Liver (tissue), 8 donors: ENCODE measurements at regions not wholly inside any gene's neighbourhood (a gene's known extent, or its start where the extent isn't known, plus 50 kb on each side); places are given as distances from the start of the nearest gene placed in this dataset.

Experiments used
- DNase-seq: peaks from one replicate; pipeline ENCODE4 v3.0.0-alpha.2; 2017; ENCODE audit warnings: low spot score
- H3K27ac ChIP-seq, 2 donors: one replicate each; pipeline ENCODE4 v1.7.0; 2013; ENCODE audit warnings: inconsistent platforms in 2 of 2, low read length in 2 of 2, control low read depth in 1 of 2, low read depth in 1 of 2, mild to moderate bottlenecking in 1 of 2
- H3K27me3 ChIP-seq, 4 donors: one replicate each; pipeline versions ENCODE4 v1.6.1 to v1.7.0; 2013; ENCODE audit warnings: low read length in 3 of 4, inconsistent platforms in 1 of 4, mild to moderate bottlenecking in 1 of 4, moderate library complexity in 1 of 4; ENCODE audit not compliant: control insufficient read depth in 4 of 4, insufficient read depth in 4 of 4
- H3K36me3 ChIP-seq, 4 donors: one replicate each; pipeline versions ENCODE4 v1.6.1 to v1.7.0; 2013; ENCODE audit warnings: low read length in 3 of 4, mild to moderate bottlenecking in 3 of 4, low read depth in 1 of 4, moderate library complexity in 1 of 4; ENCODE audit not compliant: control insufficient read depth in 4 of 4, insufficient read depth in 3 of 4
- H3K4me1 ChIP-seq, 4 donors: one replicate each; pipeline versions ENCODE4 v1.6.1 to v1.7.0; 2013; ENCODE audit warnings: low read length in 3 of 4, mild to moderate bottlenecking in 3 of 4, moderate library complexity in 1 of 4; ENCODE audit not compliant: control insufficient read depth in 4 of 4, insufficient read depth in 4 of 4
- H3K4me3 ChIP-seq, 3 donors: one replicate each; pipeline versions ENCODE4 v1.6.1 to v1.7.0; 2013; ENCODE audit warnings: low read length in 3 of 3, control low read depth in 1 of 3, low read depth in 1 of 3, mild to moderate bottlenecking in 1 of 3
- H3K9ac ChIP-seq, 2 donors: one replicate each; pipeline ENCODE4 v1.7.0; 2013; ENCODE audit warnings: low read length in 2 of 2, mild to moderate bottlenecking in 2 of 2, moderate library complexity in 2 of 2, control low read depth in 1 of 2, low read depth in 1 of 2
- H3K9me3 ChIP-seq, 4 donors: one replicate each; pipeline versions ENCODE4 v1.6.1 to v1.7.0; 2013; ENCODE audit warnings: low read length in 3 of 4; ENCODE audit not compliant: control insufficient read depth in 4 of 4
- EGR1 ChIP-seq, 2 donors: IDR thresholded peaks; 2 replicates each; pipeline ENCODE4 v1.6.1; 2016 to 2018; ENCODE audit warnings: antibody characterized with exemption in 2 of 2, low read depth in 2 of 2
- FOXA1 ChIP-seq: IDR thresholded peaks from 2 replicates; pipeline ENCODE4 v1.6.1; 2016; ENCODE audit warnings: antibody characterized with exemption
- FOXA2 ChIP-seq: IDR thresholded peaks from 2 replicates; pipeline ENCODE4 v1.6.1; 2016; ENCODE audit warnings: antibody characterized with exemption
- GABPA ChIP-seq, 2 donors: IDR thresholded peaks in 1 of 2; conservative IDR thresholded peaks in 1 of 2; 2 replicates each; pipeline ENCODE4 v1.6.1; 2016; ENCODE audit warnings: antibody characterized with exemption in 2 of 2, mild to moderate bottlenecking in 1 of 2, moderate library complexity in 1 of 2
- HNF4A ChIP-seq, 2 donors: conservative IDR thresholded peaks; 2 replicates each; pipeline ENCODE4 v1.6.1; 2016; ENCODE audit warnings: antibody characterized with exemption in 2 of 2, mild to moderate bottlenecking in 2 of 2
- HNF4G ChIP-seq: IDR thresholded peaks from 2 replicates; pipeline ENCODE4 v1.6.1; 2016; ENCODE audit warnings: antibody characterized with exemption
- JUND ChIP-seq, 2 donors: IDR thresholded peaks; 2 replicates each; pipeline ENCODE4 v1.6.1; 2016; ENCODE audit warnings: antibody characterized with exemption in 2 of 2
- NR2F2 ChIP-seq: IDR thresholded peaks from 2 replicates; pipeline ENCODE4 v1.6.1; 2016; ENCODE audit warnings: antibody characterized with exemption
- RAD21 ChIP-seq, 2 donors: IDR thresholded peaks; 2 replicates each; pipeline ENCODE4 v1.6.1; 2016; ENCODE audit warnings: antibody characterized with exemption in 2 of 2, mild to moderate bottlenecking in 2 of 2
- RXRA ChIP-seq, 2 donors: IDR thresholded peaks; 2 replicates each; pipeline ENCODE4 v1.6.1; 2017 to 2018; ENCODE audit warnings: antibody characterized with exemption in 2 of 2, mild to moderate bottlenecking in 1 of 2
- SP1 ChIP-seq: IDR thresholded peaks from 2 replicates; pipeline ENCODE4 v1.6.1; 2018; ENCODE audit warnings: antibody characterized with exemption, mild to moderate bottlenecking
- TAF1 ChIP-seq: conservative IDR thresholded peaks from 2 replicates; pipeline ENCODE4 v1.6.1; 2016; ENCODE audit warnings: antibody characterized with exemption, mild to moderate bottlenecking
- YY1 ChIP-seq: IDR thresholded peaks from 2 replicates; pipeline ENCODE4 v1.6.1; 2016; ENCODE audit warnings: antibody characterized with exemption, mild to moderate bottlenecking
- WGBS: extraction: QIAGEN DNeasy Blood & Tissue Kit; methylation state at CpG from one replicate; pipeline ENCODE4 v1.1.7; 2013; 5-methylcytosine and 5-hydroxymethylcytosine counted together
- TF ChIP-seq, protein P1 (sequence below): IDR thresholded peaks from 2 replicates; pipeline ENCODE4 v1.6.1; 2016; ENCODE audit warnings: antibody characterized with exemption, mild to moderate bottlenecking
- TF ChIP-seq, protein P2 (sequence below): IDR thresholded peaks from 2 replicates; pipeline ENCODE4 v1.6.1; 2016; ENCODE audit warnings: antibody characterized with exemption
- TF ChIP-seq, protein P3 (sequence below): IDR thresholded peaks from 2 replicates; pipeline ENCODE4 v1.6.1; 2016; ENCODE audit warnings: antibody characterized with exemption
- TF ChIP-seq, protein P4 (sequence below): IDR thresholded peaks from 2 replicates; pipeline ENCODE4 v1.6.1; 2016; ENCODE audit warnings: antibody characterized with exemption
- TF ChIP-seq, protein P5 (sequence below): fragments of 150-350 bp; IDR thresholded peaks from 2 replicates; pipeline ENCODE4 v1.5.1; 2017; ENCODE audit warnings: improper control_type of control experiment, low read depth, low read length; ENCODE audit not compliant: missing input control
- donor health status: healthy.
- donor health status: healthy.
- donor health status: healthy.
- donor health status: healthy.
- donor health status: healthy.

DNA sequence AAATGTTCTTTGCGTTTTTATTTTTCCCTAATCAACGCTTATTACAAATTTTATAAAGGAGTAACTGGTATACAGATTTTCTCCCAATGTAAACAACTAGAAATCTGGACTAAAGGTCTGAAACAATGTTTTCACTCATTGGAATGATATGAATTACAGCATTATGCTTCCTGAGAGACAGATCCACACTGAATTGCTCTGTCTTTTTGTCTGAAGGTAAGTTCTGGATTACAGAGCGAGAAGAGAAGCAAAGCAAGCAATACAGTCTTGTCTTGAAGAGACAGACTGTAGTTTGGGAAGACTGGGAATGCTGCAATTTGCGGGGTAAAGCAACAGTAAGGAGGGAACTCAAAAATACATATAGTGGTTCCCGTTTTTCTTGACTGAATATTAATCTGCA, 262.2 kb upstream of the PABPC4L start (continued):
- TF ChIP-seq, protein P1, sequence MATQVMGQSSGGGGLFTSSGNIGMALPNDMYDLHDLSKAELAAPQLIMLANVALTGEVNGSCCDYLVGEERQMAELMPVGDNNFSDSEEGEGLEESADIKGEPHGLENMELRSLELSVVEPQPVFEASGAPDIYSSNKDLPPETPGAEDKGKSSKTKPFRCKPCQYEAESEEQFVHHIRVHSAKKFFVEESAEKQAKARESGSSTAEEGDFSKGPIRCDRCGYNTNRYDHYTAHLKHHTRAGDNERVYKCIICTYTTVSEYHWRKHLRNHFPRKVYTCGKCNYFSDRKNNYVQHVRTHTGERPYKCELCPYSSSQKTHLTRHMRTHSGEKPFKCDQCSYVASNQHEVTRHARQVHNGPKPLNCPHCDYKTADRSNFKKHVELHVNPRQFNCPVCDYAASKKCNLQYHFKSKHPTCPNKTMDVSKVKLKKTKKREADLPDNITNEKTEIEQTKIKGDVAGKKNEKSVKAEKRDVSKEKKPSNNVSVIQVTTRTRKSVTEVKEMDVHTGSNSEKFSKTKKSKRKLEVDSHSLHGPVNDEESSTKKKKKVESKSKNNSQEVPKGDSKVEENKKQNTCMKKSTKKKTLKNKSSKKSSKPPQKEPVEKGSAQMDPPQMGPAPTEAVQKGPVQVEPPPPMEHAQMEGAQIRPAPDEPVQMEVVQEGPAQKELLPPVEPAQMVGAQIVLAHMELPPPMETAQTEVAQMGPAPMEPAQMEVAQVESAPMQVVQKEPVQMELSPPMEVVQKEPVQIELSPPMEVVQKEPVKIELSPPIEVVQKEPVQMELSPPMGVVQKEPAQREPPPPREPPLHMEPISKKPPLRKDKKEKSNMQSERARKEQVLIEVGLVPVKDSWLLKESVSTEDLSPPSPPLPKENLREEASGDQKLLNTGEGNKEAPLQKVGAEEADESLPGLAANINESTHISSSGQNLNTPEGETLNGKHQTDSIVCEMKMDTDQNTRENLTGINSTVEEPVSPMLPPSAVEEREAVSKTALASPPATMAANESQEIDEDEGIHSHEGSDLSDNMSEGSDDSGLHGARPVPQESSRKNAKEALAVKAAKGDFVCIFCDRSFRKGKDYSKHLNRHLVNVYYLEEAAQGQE = no peak
- TF ChIP-seq, protein P2, sequence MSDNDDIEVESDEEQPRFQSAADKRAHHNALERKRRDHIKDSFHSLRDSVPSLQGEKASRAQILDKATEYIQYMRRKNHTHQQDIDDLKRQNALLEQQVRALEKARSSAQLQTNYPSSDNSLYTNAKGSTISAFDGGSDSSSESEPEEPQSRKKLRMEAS = no peak
- TF ChIP-seq JUND (IDR thresholded peaks at IDR 0.05) = no peak

DNA sequence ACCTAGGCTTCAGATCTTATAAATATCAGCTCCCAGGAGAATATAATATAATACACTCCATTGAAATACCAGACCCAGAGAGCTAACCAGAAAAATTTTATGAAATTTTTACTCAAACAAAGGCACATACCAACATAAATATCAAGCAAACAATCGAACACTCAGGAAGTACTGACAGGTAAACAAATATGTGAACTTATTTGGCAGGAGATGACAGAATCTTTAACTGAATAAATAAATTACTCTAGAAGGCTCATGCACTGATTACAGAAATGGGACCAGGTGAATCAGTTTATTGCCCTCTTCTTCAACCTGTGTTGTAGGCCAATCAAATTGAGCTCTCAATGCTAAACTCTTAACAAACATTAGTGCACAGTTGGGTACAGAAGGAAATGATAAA, 225.2 kb upstream of the PABPC4L start:
- H3K9me3 ChIP-seq = no peaks in the 10 kb centered on the region
- H3K36me3 ChIP-seq = no peaks in the 10 kb centered on the region
- no peak overlapping the region for H3K4me3 ChIP-seq
- TF ChIP-seq, protein P1 = no peak
- TF ChIP-seq RAD21 (IDR thresholded peaks at IDR 0.05) (no peak), JUND (IDR thresholded peaks at IDR 0.05) (no peak), FOXA1 (no peak), HNF4G (no peak), RXRA (IDR thresholded peaks at IDR 0.05) (no peak), TAF1 (no peak), YY1 (no peak), EGR1 (IDR thresholded peaks at IDR 0.05; ENCODE audit: low read depth in 2 of 2) (no peak), NR2F2 (no peak), FOXA2 (no peak), HNF4A (conservative IDR thresholded peaks at IDR 0.05) (no peak), SP1 (no peak), GABPA (IDR thresholded peaks at IDR 0.05 in 1 of 2, conservative IDR thresholded peaks at IDR 0.05 in 1 of 2) (no peak)
- TF ChIP-seq, protein P3, sequence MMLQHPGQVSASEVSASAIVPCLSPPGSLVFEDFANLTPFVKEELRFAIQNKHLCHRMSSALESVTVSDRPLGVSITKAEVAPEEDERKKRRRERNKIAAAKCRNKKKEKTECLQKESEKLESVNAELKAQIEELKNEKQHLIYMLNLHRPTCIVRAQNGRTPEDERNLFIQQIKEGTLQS = no peak
- TF ChIP-seq, protein P4, sequence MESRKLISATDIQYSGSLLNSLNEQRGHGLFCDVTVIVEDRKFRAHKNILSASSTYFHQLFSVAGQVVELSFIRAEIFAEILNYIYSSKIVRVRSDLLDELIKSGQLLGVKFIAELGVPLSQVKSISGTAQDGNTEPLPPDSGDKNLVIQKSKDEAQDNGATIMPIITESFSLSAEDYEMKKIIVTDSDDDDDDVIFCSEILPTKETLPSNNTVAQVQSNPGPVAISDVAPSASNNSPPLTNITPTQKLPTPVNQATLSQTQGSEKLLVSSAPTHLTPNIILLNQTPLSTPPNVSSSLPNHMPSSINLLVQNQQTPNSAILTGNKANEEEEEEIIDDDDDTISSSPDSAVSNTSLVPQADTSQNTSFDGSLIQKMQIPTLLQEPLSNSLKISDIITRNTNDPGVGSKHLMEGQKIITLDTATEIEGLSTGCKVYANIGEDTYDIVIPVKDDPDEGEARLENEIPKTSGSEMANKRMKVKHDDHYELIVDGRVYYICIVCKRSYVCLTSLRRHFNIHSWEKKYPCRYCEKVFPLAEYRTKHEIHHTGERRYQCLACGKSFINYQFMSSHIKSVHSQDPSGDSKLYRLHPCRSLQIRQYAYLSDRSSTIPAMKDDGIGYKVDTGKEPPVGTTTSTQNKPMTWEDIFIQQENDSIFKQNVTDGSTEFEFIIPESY = no peak
- TF ChIP-seq, protein P5, sequence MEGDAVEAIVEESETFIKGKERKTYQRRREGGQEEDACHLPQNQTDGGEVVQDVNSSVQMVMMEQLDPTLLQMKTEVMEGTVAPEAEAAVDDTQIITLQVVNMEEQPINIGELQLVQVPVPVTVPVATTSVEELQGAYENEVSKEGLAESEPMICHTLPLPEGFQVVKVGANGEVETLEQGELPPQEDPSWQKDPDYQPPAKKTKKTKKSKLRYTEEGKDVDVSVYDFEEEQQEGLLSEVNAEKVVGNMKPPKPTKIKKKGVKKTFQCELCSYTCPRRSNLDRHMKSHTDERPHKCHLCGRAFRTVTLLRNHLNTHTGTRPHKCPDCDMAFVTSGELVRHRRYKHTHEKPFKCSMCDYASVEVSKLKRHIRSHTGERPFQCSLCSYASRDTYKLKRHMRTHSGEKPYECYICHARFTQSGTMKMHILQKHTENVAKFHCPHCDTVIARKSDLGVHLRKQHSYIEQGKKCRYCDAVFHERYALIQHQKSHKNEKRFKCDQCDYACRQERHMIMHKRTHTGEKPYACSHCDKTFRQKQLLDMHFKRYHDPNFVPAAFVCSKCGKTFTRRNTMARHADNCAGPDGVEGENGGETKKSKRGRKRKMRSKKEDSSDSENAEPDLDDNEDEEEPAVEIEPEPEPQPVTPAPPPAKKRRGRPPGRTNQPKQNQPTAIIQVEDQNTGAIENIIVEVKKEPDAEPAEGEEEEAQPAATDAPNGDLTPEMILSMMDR = no peak
- TF ChIP-seq, protein P2 = no peak
- no peak overlapping the region for H3K9ac ChIP-seq
- H3K4me1 ChIP-seq = no peaks in the 10 kb centered on the region
- no peak for DNase-seq
- H3K27me3 ChIP-seq = no peaks in the 10 kb centered on the region
- no peak overlapping the region for H3K27ac ChIP-seq
- 27% methylated on average over 1 of the region's 1 CpG for WGBS
